ENCODE measurements at regions not wholly inside any gene's neighbourhood (a gene's known extent, or its start where the extent isn't known, plus 50 kb on each side); places are given as distances from the start of the nearest gene placed in this dataset.

DNA sequence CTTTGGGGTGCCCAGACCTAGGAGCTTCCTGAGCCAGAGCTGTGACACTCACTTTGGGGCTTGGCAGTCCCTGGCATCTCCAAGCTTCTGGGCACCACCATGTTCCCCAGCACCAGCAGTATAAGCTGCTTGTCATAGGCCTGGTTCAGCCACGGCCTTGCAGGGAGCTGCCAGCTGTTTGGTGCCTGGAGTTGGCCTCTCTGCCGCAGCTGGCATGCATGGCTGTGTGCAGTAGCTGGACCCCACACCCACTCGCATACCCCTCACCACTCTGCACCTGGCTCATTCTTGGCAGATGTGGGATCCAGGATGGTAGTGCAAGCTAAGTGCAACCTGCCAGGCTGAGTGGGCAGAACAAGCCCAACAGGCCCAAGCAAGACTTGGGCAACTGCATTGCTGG lies 73.4 kb upstream of the BRD7 start:
- Mint-ChIP-seq H3K9me3 (peaks cover 31 to 41% of the 10 kb centered on the region in 2 experiments), H3K27me3 (ENCODE audit: low read depth) (peaks cover 4% of the 10 kb centered on the region), H3K36me3 (ENCODE audit: insufficient read depth in 1 of 3, low read depth in 3 of 3) (peaks cover 16 to 32% (median 27%) of the 10 kb centered on the region in 3 experiments), H3K27ac (no peak overlapping the region; a peak in 1 of 7 replicates), H3K4me3 (no peak overlapping the region), H3K4me1 (peaks cover 9 to 28% of the 10 kb centered on the region in 2 experiments)
- Histone ChIP-seq H2BK5ac (ENCODE audit: insufficient read length, low read length) (no peak overlapping the region), H2BK12ac (ENCODE audit: insufficient read length, low read depth, low read length) (no peak overlapping the region), H2AK5ac (ENCODE audit: insufficient read length, low read length) (no peak overlapping the region), H3K27me3 (ENCODE audit: insufficient read depth, low read length) (no peaks in the 10 kb centered on the region; the same call in 1 of the 2 replicates), H2BK20ac (ENCODE audit: low read depth, low read length, poor library complexity, severe bottlenecking) (no peak overlapping the region), H4K91ac (ENCODE audit: insufficient read length, low read depth, low read length) (no peak overlapping the region), H3K9ac (ENCODE audit: extremely low read depth, insufficient read length, low read length) (no peak overlapping the region), H2AFZ (ENCODE audit: low read length) (no peak overlapping the region), H2BK120ac (ENCODE audit: low read depth, low read length, poor library complexity, severe bottlenecking) (no peak overlapping the region), H3K4me2 (ENCODE audit: insufficient read depth, insufficient read length, low read length) (no peak overlapping the region), H3K4ac (ENCODE audit: low read depth, low read length) (no peak overlapping the region), H3K9me3 (ENCODE audit: control insufficient read depth, low read depth, low read length) (peaks cover 9% of the 10 kb centered on the region), H3K23ac (ENCODE audit: insufficient read length, low read depth, low read length) (no peak overlapping the region), H3K79me1 (ENCODE audit: insufficient read depth, low read depth, low read length, poor library complexity, severe bottlenecking) (no peaks in the 10 kb centered on the region), H3T11ph (ENCODE audit: low read length) (no peak overlapping the region), H4K5ac (ENCODE audit: insufficient read length, low read depth, low read length) (no peak overlapping the region), H3K4me1 (ENCODE audit: insufficient read depth, low read length) (peaks cover 3% of the 10 kb centered on the region; the same call in 1 of the 2 replicates), H3K79me2 (ENCODE audit: insufficient read depth, low read length) (no peaks in the 10 kb centered on the region), H3K23me2 (ENCODE audit: insufficient read length, low read depth, low read length, poor library complexity, severe bottlenecking) (no peaks in the 10 kb centered on the region), H3K27ac (ENCODE audit: insufficient read length, low read depth, low read length) (no peak overlapping the region), H3K56ac (ENCODE audit: insufficient read length, low read depth, low read length) (no peak overlapping the region), H4K8ac (replicated peaks; ENCODE audit: insufficient read length, low read depth, low read length) (no peak overlapping the region), H3K14ac (ENCODE audit: insufficient read depth, low read length) (no peak overlapping the region), H4K20me1 (ENCODE audit: control insufficient read depth, insufficient read depth, insufficient read length) (no peaks in the 10 kb centered on the region), H2BK15ac (ENCODE audit: low read depth, low read length) (no peak overlapping the region), H3K18ac (ENCODE audit: insufficient read length, low read depth, low read length) (no peak overlapping the region)
- TF ChIP-seq, protein P1, sequence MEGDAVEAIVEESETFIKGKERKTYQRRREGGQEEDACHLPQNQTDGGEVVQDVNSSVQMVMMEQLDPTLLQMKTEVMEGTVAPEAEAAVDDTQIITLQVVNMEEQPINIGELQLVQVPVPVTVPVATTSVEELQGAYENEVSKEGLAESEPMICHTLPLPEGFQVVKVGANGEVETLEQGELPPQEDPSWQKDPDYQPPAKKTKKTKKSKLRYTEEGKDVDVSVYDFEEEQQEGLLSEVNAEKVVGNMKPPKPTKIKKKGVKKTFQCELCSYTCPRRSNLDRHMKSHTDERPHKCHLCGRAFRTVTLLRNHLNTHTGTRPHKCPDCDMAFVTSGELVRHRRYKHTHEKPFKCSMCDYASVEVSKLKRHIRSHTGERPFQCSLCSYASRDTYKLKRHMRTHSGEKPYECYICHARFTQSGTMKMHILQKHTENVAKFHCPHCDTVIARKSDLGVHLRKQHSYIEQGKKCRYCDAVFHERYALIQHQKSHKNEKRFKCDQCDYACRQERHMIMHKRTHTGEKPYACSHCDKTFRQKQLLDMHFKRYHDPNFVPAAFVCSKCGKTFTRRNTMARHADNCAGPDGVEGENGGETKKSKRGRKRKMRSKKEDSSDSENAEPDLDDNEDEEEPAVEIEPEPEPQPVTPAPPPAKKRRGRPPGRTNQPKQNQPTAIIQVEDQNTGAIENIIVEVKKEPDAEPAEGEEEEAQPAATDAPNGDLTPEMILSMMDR (conservative IDR thresholded peaks at IDR 0.05): no peak
- no peak for DNase-seq
- no CpG with 5 or more reads among the region's 3 CpGs for WGBS (ENCODE audit: extremely low coverage, insufficient read length, low lambda C conversion rate)

Data from H9 (cell line).